Astrocyte (in vitro differentiated cells and primary cell): ENCODE measurements at regions not wholly inside any gene's neighbourhood (a gene's known extent, or its start where the extent isn't known, plus 50 kb on each side); places are given as distances from the start of the nearest gene placed in this dataset.

ENCODE experiments used
- CTCF ChIP-seq: IDR thresholded peaks from 2 replicates; pipeline ENCODE4 v1.5.1; 2011; ENCODE audit warnings: low read depth, mild to moderate bottlenecking, inconsistent platforms, low read length, moderate library complexity; ENCODE audit not compliant: insufficient read depth
- EZH2 ChIP-seq: IDR thresholded peaks from 2 replicates; pipeline ENCODE4 v1.6.1; 2012; ENCODE audit warnings: mild to moderate bottlenecking, low read length, inconsistent platforms; ENCODE audit not compliant: insufficient read depth

DNA sequence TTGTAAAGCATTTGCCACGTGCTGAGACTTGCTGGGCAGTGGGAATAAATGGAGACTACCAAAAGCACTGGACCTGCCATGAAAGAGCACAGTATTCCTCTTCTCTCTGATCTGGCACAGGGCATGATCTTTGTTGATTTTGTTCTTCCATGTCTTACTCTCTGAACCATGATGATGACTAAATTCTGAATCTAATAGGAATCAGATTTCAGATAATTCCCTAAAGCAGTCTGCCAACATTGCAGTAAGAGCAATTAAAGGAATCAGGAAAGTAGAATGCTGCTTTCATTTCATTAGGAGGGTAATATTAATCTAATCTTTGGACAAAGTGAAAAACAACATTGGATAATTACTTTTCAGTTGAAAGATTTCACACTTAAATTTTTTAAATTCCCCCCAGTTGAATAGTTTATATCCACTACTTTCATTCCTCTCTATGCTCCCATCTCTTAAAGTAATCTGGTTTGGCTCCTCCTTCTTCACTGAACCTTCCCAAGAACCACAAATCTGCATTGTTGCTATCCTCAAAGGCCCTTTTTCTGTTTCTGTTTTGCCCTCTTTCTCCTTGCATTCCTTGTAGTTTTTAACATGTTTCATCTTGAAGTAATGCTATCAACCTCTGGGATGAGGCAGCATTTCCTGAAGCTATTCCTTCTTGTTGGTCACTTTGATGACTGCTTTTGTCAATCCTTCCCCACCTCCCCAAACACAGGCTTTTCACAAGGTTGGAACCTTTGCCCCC, 243.2 kb upstream of the TENT5A start:
- TF ChIP-seq CTCF (no peak), EZH2 (no peak)
